ENCODE measurements at regions not wholly inside any gene's neighbourhood (a gene's known extent, or its start where the extent isn't known, plus 50 kb on each side); places are given as distances from the start of the nearest gene placed in this dataset.

DNA sequence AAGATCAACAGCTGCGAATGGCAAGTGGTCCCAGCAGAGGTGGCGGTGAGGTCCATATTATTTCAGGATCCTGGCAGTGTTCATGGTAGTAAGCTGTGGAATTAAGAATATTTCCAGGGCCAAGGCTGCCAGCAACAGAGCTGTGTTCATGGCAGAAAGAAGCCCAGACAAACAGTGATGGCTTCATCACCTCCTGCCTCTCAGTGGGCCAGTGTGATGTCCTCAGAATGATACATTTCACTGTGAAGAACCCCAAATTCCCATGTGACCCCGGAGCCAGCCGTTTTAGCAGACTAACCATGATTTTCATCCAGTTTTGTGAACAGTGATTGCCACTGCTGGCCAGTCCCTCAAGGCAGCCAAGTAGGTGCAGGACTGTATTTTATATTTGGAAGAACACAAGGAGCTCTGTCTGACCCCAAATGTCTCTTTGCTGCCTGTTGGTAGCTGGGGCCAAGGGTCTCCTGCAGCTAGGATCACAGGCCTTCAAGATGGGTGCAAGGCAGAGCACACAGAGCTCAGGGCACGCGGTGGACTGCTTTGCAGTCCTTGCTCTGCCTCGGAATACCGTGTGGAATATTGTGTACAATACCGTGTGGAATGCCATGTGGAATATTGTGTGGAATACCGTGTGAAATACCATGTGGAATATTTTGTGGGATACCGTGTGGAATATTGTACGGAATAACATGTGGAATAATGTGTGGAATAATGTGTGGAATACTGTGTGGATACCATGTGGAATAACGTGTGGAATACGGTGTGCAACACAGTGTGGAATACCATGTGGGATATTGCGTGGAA lies 132.3 kb upstream of the CHST15 start:
- WGBS (ENCODE audit: insufficient coverage), result 97% methylated on average over 15 of the region's 15 CpGs
- ATAC-seq (replicated peaks in 1 of 4) (peak; percentile 34 to 66 (median 45)), DNase-seq (peak in 30 of 35 experiments; percentile 12 to 56 (median 44))
- POLR2A ChIA-PET, result interaction anchor here in 1 of 2 donors (0.6 kb wide), 1 partner anchor 15 kb away, joined by 3 read pairs; no protein-coding TSS in a partner anchor
- Histone ChIP-seq H3K36me3 (ENCODE audit: control insufficient read depth in 2 of 2, extremely low read depth in 1 of 2, insufficient read depth in 1 of 2, low read length in 1 of 2) (no peaks in the 10 kb centered on the region), H3K4me1 (ENCODE audit: control insufficient read depth in 1 of 2, extremely low read depth in 1 of 2, insufficient read depth in 2 of 2, low read length in 2 of 2) (no peaks in the 10 kb centered on the region), H3K27me3 (replicated peaks in 1 of 2; ENCODE audit: control insufficient read depth in 2 of 2, extremely low read depth in 1 of 2, insufficient read depth in 2 of 2, low read length in 1 of 2) (peaks cover 0 to 4% of the 10 kb centered on the region in 2 experiments), H3K4me3 (ENCODE audit: control insufficient read depth in 1 of 2, extremely low read depth in 1 of 2, low read length in 1 of 2) (no peak overlapping the region), H3K9me3 (no peaks in the 10 kb centered on the region), H3K27ac (ENCODE audit: low read length) (no peak overlapping the region)
- peak overlapping the region in 1 of 2 donors; percentile 28 for H3K27ac Mint-ChIP-seq
- no peaks in the 10 kb centered on the region for H3K36me3 Mint-ChIP-seq
- H3K4me3 Mint-ChIP-seq, result peak overlapping the region in 2 of 3 donors; percentile 15 to 35
- CTCF ChIA-PET, result no interaction called here
- H3K9me3 Mint-ChIP-seq, result peaks cover 0 to 4% (median 0%) of the 10 kb centered on the region in 3 donors
- H3K27me3 Mint-ChIP-seq, result no peaks in the 10 kb centered on the region
- H3K4me1 Mint-ChIP-seq, result peaks cover 1 to 14% (median 4%) of the 10 kb centered on the region in 3 donors

- POLR2A ChIA-PET, result interaction anchor here in 1 of 2 donors (0.6 kb wide), 1 partner anchor 16 kb away, joined by 3 read pairs; no protein-coding TSS in a partner anchor
- Mint-ChIP-seq H3K4me3 (no peak overlapping the region), H3K4me1 (peaks cover 1 to 14% (median 5%) of the 10 kb centered on the region in 3 donors), H3K9me3 (peaks cover 0 to 4% (median 0%) of the 10 kb centered on the region in 3 donors), H3K27me3 (no peaks in the 10 kb centered on the region), H3K36me3 (no peaks in the 10 kb centered on the region), H3K27ac (no peak overlapping the region)
- no peak overlapping the region for H3K27ac ChIP-seq (ENCODE audit: low read length)
- H3K27me3 ChIP-seq (replicated peaks in 1 of 2; ENCODE audit: control insufficient read depth in 2 of 2, extremely low read depth in 1 of 2, insufficient read depth in 2 of 2, low read length in 1 of 2), result peaks cover 0 to 4% of the 10 kb centered on the region in 2 experiments
- DNase-seq (peak in 2 of 35 experiments; percentile 8 to 15), ATAC-seq (replicated peaks in 1 of 4) (peak; percentile 3 to 33 (median 8))
- no peaks in the 10 kb centered on the region for H3K9me3 ChIP-seq
- CTCF ChIA-PET, result no interaction called here
- 100% methylated on average over 4 of the region's 6 CpGs for WGBS (ENCODE audit: insufficient coverage)
- H3K4me3 ChIP-seq (ENCODE audit: control insufficient read depth in 1 of 2, extremely low read depth in 1 of 2, low read length in 1 of 2), result no peak overlapping the region
- H3K36me3 ChIP-seq (ENCODE audit: control insufficient read depth in 2 of 2, extremely low read depth in 1 of 2, insufficient read depth in 1 of 2, low read length in 1 of 2), result no peaks in the 10 kb centered on the region
- no peaks in the 10 kb centered on the region for H3K4me1 ChIP-seq (ENCODE audit: control insufficient read depth in 1 of 2, extremely low read depth in 1 of 2, insufficient read depth in 2 of 2, low read length in 2 of 2)
These were observed 131.7 kb upstream of the CHST15 start for GRCh38 chr10:124225029-124225466.

GRCh38 chr10:124224331-124225028 lies 131.1 kb upstream of the CHST15 start:
- H3K4me1 ChIP-seq (ENCODE audit: control insufficient read depth in 1 of 2, extremely low read depth in 1 of 2, insufficient read depth in 2 of 2, low read length in 2 of 2), result no peaks in the 10 kb centered on the region
- POLR2A ChIA-PET, result no interaction called here
- no peak overlapping the region for H3K4me3 ChIP-seq (ENCODE audit: control insufficient read depth in 1 of 2, extremely low read depth in 1 of 2, low read length in 1 of 2)
- H3K9me3 Mint-ChIP-seq, result peaks cover 0 to 4% (median 0%) of the 10 kb centered on the region in 3 donors
- CTCF ChIA-PET, result no interaction called here
- no peaks in the 10 kb centered on the region for H3K27me3 Mint-ChIP-seq
- 92% methylated on average over 9 of the region's 18 CpGs for WGBS (ENCODE audit: insufficient coverage)
- ATAC-seq (replicated peaks in 1 of 4), result peak in 1 of 4 experiments; percentile 17
- peaks cover 0 to 4% of the 10 kb centered on the region in 2 experiments for H3K27me3 ChIP-seq (replicated peaks in 1 of 2; ENCODE audit: control insufficient read depth in 2 of 2, extremely low read depth in 1 of 2, insufficient read depth in 2 of 2, low read length in 1 of 2)
- H3K9me3 ChIP-seq, result no peaks in the 10 kb centered on the region
- H3K4me1 Mint-ChIP-seq, result peaks cover 1 to 14% (median 5%) of the 10 kb centered on the region in 3 donors
- H3K4me3 Mint-ChIP-seq, result no peak overlapping the region
- H3K36me3 ChIP-seq (ENCODE audit: control insufficient read depth in 2 of 2, extremely low read depth in 1 of 2, insufficient read depth in 1 of 2, low read length in 1 of 2), result no peaks in the 10 kb centered on the region
- H3K27ac ChIP-seq (ENCODE audit: low read length), result no peak overlapping the region
- no peaks in the 10 kb centered on the region for H3K36me3 Mint-ChIP-seq
- DNase-seq, result peak in 6 of 35 experiments; percentile 10 to 36 (median 19)
- no peak overlapping the region for H3K27ac Mint-ChIP-seq

DNA sequence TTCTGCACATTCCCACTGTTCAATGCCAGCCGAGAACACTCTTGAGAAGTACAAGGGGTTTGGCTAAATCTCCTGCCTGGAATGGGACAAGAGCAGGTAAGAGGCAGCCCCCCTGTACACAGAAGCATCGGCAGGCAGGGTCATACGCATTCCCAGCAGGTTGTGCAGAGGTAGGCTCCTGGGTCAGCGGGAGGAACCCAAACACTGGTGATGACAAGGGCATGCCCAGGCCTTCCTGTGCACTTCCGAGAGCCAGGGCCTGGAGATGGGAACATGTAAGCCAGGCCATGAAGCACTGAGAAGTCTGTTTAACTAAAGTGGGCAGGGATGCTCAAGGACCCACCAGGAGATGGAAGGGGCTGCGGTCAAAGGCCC lies 130.3 kb upstream of the CHST15 start:
- H3K4me1 Mint-ChIP-seq, result peaks cover 1 to 14% (median 5%) of the 10 kb centered on the region in 3 donors
- H3K4me3 Mint-ChIP-seq, result no peak overlapping the region
- WGBS (ENCODE audit: insufficient coverage), result 83% methylated on average over 3 of the region's 6 CpGs
- H3K27me3 Mint-ChIP-seq, result peaks cover 0 to 4% of the 10 kb centered on the region in 2 donors
- Histone ChIP-seq H3K36me3 (ENCODE audit: control insufficient read depth in 2 of 2, extremely low read depth in 1 of 2, insufficient read depth in 1 of 2, low read length in 1 of 2) (no peaks in the 10 kb centered on the region), H3K27ac (ENCODE audit: low read length) (no peak overlapping the region), H3K27me3 (replicated peaks in 1 of 2; ENCODE audit: control insufficient read depth in 2 of 2, extremely low read depth in 1 of 2, insufficient read depth in 2 of 2, low read length in 1 of 2) (peaks cover 0 to 6% of the 10 kb centered on the region in 2 experiments), H3K4me1 (ENCODE audit: control insufficient read depth in 1 of 2, extremely low read depth in 1 of 2, insufficient read depth in 2 of 2, low read length in 2 of 2) (no peaks in the 10 kb centered on the region), H3K4me3 (ENCODE audit: control insufficient read depth in 1 of 2, extremely low read depth in 1 of 2, low read length in 1 of 2) (no peak overlapping the region), H3K9me3 (no peaks in the 10 kb centered on the region)
- ChIA-PET POLR2A (no interaction called here), CTCF (interaction anchor here in 1 of 2 donors (1.8 kb wide), 1 partner anchor 8 kb away, joined by 5 read pairs; no protein-coding TSS in a partner anchor)
- H3K27ac Mint-ChIP-seq, result no peak overlapping the region
- ATAC-seq (replicated peaks in 1 of 4) (no peak), DNase-seq (peak in 1 of 35 experiments; percentile 12)
- no peaks in the 10 kb centered on the region for H3K36me3 Mint-ChIP-seq
- peaks cover 0 to 4% (median 0%) of the 10 kb centered on the region in 3 donors for H3K9me3 Mint-ChIP-seq

DNA sequence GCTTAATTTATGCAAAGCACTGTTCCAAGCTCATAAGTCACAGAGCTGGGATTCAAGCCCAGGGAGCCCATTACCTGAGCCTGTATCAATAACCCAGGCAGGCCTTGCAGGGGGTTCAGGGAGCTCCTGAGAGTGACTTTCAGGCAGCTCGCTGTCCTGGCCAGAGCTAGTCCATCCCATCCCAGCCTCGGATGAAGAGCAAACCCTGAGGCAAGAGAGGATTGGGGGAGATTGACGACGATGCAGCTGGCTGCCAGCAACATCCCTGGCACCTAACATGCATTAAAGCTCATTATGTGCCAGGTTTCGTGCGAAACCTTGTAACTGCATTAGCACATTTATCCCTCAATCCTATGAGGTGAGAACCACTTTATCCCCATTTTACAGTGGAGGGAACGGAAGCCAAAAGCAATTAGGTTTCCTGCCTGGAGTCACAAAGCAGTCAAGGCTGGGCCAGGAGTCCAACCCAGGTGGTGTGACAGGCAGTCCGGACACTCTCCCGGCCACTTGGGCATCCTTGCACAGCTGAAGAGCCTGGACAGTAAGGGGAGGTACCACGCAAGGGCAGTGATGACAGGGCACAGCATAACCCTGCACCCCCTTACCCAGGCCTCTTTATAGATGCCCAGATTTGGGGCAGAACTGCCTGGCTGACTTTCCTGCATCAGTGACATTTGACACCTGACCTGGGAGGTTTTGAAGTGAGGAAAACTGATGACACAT lies 129.8 kb upstream of the CHST15 start:
- no peak overlapping the region for H3K27ac Mint-ChIP-seq
- ChIA-PET CTCF (interaction anchor here (1.1 to 1.8 kb wide), 2 partner anchors 8 to 228 kb away, joined by 3 to 5 read pairs; no protein-coding TSS in a partner anchor), POLR2A (interaction anchor here in 1 of 2 donors (0.6 kb wide), 1 partner anchor 16 kb away, joined by 4 read pairs; no protein-coding TSS in a partner anchor)
- Histone ChIP-seq H3K4me3 (ENCODE audit: control insufficient read depth in 1 of 2, extremely low read depth in 1 of 2, low read length in 1 of 2) (no peak overlapping the region), H3K27me3 (replicated peaks in 1 of 2; ENCODE audit: control insufficient read depth in 2 of 2, extremely low read depth in 1 of 2, insufficient read depth in 2 of 2, low read length in 1 of 2) (peaks cover 0 to 10% of the 10 kb centered on the region in 2 experiments), H3K36me3 (ENCODE audit: control insufficient read depth in 2 of 2, extremely low read depth in 1 of 2, insufficient read depth in 1 of 2, low read length in 1 of 2) (no peaks in the 10 kb centered on the region), H3K4me1 (ENCODE audit: control insufficient read depth in 1 of 2, extremely low read depth in 1 of 2, insufficient read depth in 2 of 2, low read length in 2 of 2) (no peaks in the 10 kb centered on the region), H3K27ac (ENCODE audit: low read length) (no peak overlapping the region), H3K9me3 (no peaks in the 10 kb centered on the region)
- H3K9me3 Mint-ChIP-seq, result peaks cover 0 to 4% (median 0%) of the 10 kb centered on the region in 3 donors
- H3K36me3 Mint-ChIP-seq, result no peaks in the 10 kb centered on the region
- ATAC-seq (replicated peaks in 1 of 4) (no peak), DNase-seq (no peak)
- 78% methylated on average over 7 of the region's 10 CpGs for WGBS (ENCODE audit: insufficient coverage)
- H3K4me1 Mint-ChIP-seq, result peaks cover 1 to 14% (median 5%) of the 10 kb centered on the region in 3 donors
- peaks cover 0 to 4% of the 10 kb centered on the region in 2 donors for H3K27me3 Mint-ChIP-seq
- no peak overlapping the region for H3K4me3 Mint-ChIP-seq

Measured in T-cell (primary cell).